ENCODE measurements at regions not wholly inside any gene's neighbourhood (a gene's known extent, or its start where the extent isn't known, plus 50 kb on each side); places are given as distances from the start of the nearest gene placed in this dataset.

DNA sequence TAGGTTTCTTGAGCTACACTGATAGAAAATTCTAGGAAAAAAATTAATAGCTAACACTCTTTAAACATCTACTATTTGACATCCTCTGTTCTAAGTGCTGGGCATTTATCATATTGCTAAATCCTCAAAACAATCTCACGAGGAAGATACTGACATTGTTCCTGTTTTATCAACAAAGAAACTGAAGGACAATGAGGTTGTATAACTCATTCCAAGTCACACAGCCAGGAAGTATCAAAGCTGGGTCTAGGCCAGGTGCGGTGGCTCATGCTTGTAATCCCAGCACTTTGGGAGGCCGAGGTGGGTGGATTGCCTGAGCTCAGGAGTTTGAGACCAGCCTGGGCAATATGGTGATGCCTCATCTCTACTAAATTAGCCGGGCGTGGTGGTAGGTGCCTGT is 51.6 kb upstream of the IL6 start:
- TF ChIP-seq TAF1 (IDR thresholded peaks at IDR 0.05; ENCODE audit: borderline replicate concordance, low read depth, low read length) (no peak), POLR2A (IDR thresholded peaks at IDR 0.05; ENCODE audit: low read depth, low read length) (no peak), POLR2AphosphoS5 (IDR thresholded peaks at IDR 0.05; ENCODE audit: low read depth, low read length) (no peak)
